PC-3 (cell line): ENCODE measurements at regions not wholly inside any gene's neighbourhood (a gene's known extent, or its start where the extent isn't known, plus 50 kb on each side); places are given as distances from the start of the nearest gene placed in this dataset.

ENCODE experiments used
- EZH2 ChIP-seq: fragments of 300-600 bp; sonication (generic); IDR thresholded peaks from one replicate; pipeline ENCODE4 v1.6.1; 2017; ENCODE audit warnings: antibody characterized with exemption, mild to moderate bottlenecking, low read length; ENCODE audit not compliant: unreplicated experiment
- EZH2phosphoT487 ChIP-seq: fragments of 300-600 bp; sonication (generic); IDR thresholded peaks from 2 replicates; pipeline ENCODE4 v1.6.1; 2018; ENCODE audit warnings: mild to moderate bottlenecking, antibody characterized with exemption, low read length, borderline replicate concordance
- TF ChIP-seq, protein P1 (sequence below): fragments of 300-600 bp; sonication (generic); conservative IDR thresholded peaks from 2 replicates; pipeline ENCODE4 v1.5.1; 2017; ENCODE audit warnings: antibody characterized with exemption, low read depth, mild to moderate bottlenecking, low read length

DNA sequence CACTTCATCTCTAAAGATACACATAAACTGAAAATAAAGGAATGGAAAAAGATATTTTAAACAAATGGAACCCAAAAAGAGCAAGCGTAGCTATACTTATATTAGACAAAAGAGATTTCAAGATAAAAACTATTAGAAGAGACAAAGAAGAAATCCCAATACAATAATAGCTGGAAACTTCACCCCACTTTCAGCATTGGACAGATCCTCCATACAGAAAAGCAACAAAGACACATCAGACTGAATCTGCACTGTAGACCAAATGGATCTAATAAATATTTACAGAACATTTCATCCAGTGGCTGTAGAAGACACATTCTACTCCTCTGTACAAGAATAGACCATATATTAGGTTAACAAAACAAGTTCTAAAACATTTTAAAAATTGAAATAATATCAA, 117.6 kb upstream of the PDE3A start:
- TF ChIP-seq, protein P1, sequence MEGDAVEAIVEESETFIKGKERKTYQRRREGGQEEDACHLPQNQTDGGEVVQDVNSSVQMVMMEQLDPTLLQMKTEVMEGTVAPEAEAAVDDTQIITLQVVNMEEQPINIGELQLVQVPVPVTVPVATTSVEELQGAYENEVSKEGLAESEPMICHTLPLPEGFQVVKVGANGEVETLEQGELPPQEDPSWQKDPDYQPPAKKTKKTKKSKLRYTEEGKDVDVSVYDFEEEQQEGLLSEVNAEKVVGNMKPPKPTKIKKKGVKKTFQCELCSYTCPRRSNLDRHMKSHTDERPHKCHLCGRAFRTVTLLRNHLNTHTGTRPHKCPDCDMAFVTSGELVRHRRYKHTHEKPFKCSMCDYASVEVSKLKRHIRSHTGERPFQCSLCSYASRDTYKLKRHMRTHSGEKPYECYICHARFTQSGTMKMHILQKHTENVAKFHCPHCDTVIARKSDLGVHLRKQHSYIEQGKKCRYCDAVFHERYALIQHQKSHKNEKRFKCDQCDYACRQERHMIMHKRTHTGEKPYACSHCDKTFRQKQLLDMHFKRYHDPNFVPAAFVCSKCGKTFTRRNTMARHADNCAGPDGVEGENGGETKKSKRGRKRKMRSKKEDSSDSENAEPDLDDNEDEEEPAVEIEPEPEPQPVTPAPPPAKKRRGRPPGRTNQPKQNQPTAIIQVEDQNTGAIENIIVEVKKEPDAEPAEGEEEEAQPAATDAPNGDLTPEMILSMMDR: no peak
- TF ChIP-seq EZH2phosphoT487: no peak
- TF ChIP-seq EZH2: no peak
